HG02759 (cell line): ENCODE measurements at regions not wholly inside any gene's neighbourhood (a gene's known extent, or its start where the extent isn't known, plus 50 kb on each side); places are given as distances from the start of the nearest gene placed in this dataset.

Source experiments
- ATAC-seq: cut with Tn5 transposase; IDR thresholded peaks from one replicate; pipeline ENCODE4 v1.9.1; 2021; ENCODE audit warnings: mild to moderate bottlenecking, moderate library complexity; ENCODE audit not compliant: unreplicated experiment

DNA sequence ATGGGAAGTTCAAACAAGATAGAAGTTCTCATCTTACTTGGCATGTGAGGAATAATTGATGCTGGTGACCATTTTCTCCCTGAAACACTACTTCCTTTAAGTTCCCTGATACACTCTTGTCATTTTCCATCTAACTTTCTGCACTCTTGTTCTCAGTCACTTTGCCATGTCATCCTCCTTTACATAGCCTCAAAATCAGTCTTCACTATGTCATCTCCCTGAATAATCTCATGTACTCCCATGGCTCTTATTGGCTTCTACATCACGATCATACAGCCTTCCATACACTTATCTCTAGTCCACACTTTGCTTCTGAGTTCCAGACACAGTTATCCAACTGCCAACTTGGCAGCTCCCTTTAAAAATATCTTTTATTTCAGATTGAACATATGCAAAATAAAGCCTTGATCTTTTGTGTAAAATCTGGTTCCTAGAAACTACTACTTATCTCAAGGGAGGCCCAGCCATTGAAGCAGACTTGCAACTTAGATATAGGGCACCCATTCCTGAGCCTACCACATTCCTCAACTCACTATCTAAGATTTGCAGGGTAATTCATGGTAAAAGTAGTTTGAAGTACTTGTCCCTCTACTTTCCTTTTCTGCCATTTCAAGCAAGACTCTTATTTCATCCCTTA is 1070.2 kb upstream of the NXPH2 start:
- no peak for ATAC-seq

DNA sequence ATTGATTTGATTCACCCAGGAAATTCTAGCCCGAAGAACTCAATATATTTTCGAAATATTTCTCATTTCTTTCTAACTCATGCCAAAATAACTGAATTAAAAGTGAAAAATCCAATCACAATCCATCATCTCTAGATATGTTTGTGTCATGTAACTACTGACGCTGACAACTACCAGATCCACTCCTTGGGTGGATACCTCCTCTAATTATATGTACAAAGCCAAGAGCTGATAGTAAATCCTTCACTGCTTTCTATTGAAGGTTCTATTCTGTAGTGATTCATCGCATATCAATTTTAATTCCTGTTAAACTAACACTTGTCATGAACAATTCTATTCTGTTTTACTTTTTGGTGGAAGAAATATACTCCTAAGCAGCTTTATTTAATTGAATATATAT is 1056.6 kb upstream of the NXPH2 start:
- no peak for ATAC-seq

DNA sequence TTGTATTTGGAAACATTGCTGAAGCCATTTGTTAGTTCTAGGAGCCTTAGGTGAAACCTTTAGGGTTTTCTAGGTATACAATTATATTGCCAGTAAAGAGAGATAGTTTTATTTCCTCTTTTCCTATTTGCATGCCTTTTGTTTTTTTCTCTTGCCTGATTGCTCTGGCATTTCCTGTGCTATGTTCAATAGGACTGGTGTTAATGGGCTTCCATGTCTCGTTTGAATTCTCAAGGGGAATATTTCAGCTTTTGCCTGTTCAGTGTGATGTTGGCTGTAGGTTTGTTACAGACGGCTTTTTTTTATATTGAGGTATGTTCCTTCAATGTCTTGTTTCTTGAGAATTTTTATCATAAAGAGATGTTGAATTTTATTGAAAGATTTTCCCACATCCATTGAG is 1054.9 kb upstream of the NXPH2 start:
- no peak for ATAC-seq

DNA sequence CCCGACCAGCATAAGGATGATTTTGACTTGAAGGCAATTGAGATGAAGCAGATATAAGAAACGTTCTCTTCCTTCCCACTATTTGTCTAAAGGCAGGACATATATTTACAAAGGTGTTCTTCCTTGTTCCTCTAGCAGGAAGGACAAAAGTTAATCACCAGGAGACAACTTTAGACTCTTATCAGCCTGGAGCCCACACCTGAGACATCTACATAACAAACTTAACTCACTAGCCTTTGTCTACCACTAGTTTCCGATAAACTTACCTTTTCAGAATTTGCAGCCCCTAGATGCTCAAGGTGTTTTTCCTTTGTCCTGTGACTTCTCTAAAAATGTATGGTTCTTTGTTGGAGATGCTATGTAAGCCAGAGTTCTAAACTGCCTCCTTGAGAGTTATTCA is 1047.8 kb upstream of the NXPH2 start:
- no peak for ATAC-seq

DNA sequence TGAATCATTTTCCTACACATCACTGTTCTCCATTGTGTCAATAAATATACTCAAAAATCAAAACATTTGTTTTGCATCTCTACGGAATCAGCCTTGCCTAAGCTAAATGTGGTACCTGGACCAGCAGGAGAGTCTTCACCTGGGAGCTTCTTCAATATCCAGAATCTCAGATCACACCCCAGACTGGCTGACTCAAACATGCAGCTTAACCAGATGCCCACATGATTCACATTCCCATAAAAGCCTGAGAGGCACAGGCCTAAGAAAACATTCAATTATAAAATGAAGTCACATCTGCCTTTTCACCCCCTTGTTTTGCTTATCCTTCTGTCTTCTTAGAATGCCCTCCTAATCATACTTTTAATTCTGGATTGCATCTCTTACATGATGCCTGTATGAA is 1045.5 kb upstream of the NXPH2 start:
- ATAC-seq = no peak

DNA sequence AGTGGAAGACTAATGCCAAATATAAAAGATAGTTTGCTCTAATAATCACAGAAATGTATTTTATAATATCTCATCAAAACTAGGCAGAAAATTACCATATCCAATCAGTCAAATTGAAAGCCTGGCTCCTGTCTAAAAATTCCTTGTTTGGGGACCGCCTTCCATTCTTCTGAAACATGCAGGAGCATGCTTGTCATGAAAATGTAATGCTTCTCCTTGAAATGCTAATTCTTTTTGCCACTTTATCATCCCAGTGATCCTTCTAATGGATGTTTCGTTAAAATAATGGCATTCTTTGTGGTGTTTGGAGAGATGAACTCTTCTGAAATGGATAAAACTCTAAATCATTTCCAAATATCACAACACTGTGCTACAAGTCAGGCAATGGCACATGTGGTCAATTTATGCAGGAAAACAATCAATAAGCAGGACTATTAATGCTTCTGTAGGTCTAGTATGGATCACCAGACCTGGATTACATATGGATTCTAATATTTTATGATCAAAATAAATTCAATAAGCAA is 1039.1 kb upstream of the NXPH2 start:
- ATAC-seq = no peak

DNA sequence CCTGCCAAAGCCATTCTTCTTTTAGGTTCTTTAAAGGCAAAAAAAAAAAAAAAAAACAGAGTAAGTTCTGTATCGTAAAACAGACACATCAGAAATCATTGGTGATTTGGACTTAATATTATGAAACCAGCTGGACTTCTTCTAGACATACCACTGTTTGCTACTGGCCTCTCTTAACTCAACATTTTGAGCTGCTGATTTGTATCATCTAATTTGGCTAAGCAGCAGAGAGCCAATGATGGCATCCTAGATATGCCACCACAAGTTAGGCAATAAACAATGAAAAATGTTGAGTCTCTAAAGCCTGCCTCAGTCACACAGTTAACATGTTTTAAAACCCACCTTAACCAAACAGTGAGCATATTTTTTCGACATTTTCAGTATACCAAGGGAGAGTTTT is 1034.3 kb upstream of the NXPH2 start:
- no peak for ATAC-seq

DNA sequence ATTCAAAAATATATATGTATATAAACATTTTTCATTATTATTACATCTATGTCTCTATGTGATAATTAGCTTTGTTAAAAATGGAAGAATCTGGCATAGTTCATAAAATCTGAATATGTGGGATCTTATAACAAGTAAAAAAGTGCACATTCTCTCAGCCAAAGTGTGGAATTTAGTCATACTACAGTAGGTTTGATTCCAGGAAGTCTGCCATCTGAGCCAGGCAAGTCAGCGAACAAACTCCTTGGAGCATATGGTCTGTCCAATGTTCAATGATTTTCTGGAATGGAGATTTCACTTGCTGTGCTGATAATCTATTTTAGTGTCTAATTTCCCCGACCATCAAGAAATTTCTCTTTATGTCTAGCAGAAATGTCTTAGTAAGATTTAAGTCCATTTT is 1033.2 kb upstream of the NXPH2 start:
- no peak for ATAC-seq

DNA sequence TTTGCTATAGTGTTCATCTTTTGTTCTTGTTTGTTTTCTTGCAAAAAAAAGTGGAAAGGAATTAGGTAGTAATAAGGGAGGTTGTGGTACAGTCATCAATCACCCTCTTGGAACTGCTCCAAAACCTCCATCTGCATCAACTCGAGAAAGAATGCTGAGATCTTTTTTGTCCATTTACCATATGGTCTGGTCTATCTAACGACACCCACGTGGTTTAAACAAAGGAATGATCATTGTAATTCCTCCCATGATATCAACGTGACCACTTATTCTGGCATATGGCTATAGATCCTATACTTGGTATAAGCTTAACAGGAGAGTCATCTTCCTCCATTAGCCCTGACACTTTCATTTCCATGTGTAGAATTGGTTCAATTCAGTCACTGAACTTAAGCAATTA is 1025.3 kb upstream of the NXPH2 start:
- ATAC-seq = no peak

DNA sequence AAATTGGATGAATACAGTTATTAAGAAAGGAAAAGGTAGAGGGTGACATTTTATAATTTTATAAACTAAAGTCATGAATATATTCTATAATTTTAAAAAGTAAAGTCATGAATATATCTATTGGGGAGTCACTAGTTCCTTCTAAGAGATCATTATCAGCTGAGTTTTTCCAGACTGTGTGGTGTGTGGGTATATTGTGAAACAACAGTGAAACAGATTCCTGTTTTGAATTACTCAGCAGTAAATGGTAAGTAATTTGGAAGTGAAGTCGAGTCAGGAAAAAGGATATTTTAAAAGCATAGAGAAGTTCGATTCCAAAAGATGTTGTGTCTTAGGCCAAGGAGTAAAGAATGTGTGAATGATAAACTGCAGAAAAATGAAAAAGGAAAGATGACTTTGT is 1018.2 kb upstream of the NXPH2 start:
- no peak for ATAC-seq

DNA sequence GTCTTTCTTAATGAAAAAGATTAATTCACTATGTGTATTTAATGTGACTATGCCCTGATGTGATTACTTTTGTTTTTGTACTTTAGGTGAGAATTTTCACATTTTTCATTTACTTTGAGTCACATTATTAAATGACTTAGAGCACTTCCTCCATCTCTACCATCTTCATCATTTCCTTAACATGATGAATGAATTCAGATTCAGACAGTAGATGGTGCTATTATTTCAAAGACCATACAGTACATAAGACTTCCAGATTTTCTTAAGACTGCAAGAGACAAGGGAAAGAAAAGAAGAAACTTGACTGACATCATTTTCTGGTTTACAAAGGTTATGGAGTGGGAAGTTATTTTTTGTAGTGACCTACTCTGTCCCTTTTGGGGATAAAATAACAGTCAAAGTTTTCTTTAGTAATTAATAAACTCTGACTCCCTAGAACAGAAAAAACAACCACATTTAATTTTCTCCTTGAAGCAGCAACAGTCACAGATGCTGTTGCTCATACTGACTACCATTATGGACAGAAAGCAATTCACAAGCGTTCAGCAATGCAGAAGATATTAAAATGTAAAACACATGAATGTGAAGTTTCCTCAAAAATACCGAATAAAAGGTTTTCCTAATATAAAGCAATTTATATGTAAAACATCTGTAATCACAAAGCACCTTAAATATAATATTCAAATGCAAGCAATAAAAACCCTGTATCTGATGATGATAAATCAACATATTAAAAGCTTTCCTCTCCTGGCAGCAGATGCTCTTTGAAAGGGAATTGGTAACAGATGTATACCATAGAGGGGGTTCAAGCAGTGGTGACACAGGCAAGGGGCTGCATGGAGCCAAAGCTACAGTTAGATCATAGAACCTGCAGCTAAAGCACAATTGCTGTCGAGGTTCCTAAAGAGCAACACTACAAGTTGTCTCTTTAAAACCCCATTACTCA is 1010.9 kb upstream of the NXPH2 start:
- no peak for ATAC-seq

DNA sequence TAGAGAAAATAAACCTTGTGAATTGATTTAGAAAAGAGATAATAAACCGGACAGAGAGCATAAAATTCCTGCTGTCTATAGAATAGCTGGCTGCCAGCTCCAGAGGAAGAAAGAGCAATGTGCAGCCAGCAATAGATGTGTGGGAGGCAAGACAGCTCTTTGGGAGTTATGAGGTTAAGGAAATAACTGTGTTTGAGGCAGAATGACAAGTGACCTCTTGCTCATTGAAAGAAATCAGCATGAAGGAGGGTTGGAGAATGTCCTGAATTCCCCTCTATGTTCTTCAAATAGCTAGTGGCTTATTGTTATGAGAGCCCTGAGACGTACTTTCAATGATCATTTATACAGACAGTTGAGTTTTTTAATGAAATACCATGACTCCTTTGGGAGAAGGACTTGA is 1009.9 kb upstream of the NXPH2 start:
- no peak for ATAC-seq

DNA sequence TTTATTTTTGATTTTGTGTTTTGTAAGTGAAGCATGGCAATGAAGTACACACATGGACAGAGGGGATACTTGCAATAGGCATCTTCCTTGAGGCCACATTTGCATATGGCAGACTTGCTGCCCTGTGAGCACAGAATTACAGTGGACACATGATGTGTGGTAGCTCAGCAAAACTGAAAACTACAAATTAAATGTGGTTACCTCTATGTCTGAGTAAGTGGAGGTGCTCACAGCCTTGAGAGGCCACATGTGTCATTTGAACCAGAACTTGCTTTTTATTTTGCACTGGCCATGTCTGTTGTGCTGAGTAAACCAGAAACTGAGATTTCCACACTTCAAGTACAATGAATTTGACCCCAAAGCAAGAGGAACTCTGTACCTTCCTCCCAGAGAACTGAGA is 998.5 kb upstream of the NXPH2 start:
- no peak for ATAC-seq

DNA sequence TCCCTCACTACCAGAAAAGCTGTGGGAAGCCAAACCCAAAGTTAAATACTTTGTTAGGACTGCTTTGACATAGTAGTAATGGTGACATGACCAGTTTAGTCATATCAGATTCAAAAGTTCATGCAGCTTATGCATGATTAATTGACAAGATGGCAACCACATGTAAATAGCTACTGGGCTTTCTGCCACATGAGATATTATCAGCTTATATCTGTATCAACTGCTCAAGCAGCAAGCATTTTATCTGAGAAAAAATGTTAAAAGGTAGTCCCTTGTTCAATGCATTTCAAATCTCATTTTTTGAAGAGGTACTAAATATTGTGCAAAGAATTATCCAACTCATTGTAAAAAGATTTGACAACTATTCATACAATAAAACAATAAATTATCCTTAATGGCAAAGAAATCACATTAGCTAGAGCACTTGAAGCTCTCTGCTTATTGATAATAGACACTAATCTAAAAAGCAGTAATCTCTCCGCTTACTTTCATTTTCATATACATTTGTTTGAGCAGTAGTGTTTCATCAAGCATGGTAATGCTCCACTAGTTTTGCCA is 993.6 kb upstream of the NXPH2 start:
- ATAC-seq = no peak

DNA sequence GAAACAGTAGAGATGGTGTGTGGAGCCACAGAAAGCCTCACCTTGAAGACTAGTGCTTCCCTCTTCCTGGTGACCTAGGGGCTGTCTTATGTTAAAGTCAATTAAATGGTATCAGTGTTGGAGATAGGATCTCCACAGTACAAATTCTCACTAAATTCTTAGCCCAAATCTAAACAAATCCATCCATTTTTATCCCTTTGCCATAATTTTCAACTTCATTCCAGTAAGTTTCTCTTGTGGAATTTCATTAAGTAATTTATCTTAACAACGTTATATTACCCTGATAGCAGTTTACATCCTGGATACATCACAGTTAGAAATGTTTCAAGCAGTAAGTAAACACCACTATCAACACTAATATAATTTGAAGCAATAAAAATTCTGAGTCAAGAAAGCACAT is 989.4 kb upstream of the NXPH2 start:
- ATAC-seq = no peak

DNA sequence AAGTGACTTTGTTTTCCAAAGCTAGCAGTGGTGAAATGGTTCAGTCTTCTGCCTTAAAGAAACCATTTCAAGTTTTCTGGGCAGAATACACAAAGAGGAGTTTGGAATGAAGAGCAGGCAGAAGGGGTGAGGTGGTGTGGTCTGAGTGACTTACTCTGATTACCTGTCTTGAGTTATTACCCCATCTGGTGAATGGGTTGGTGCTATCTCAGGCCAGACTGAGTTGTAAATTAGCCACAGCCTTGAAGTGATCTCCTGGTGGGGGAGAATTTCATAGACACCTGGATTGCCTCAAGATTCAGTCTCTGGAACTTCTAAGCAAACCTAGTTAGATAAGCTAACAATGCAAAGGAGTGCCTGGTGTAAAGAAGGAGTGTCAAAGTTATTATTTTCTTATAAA is 983.5 kb upstream of the NXPH2 start:
- ATAC-seq = no peak

DNA sequence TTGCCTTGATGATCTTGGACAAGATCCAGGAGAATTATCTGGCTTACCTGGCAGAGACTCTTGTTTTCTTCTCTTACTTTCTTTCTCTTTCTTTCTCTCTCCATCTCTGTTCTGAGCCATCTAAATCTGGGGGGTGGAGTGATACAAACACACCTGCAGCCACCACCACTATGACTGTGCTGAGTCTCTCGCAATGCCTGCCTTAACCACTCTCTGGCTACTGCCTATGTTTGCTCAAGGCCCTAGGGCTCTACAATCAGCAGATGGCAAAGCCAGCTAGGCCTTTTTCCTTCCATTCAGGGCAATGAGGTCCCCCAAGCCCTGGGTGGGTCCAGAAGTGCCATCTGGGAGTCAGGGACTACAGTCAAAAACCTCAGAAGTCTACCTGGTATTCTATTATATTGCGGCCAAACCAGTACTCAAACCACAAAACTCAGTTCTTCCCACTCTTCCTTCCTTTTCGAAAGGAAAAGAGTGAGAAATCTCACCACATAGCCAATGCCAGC is 978.9 kb upstream of the NXPH2 start:
- no peak for ATAC-seq

DNA sequence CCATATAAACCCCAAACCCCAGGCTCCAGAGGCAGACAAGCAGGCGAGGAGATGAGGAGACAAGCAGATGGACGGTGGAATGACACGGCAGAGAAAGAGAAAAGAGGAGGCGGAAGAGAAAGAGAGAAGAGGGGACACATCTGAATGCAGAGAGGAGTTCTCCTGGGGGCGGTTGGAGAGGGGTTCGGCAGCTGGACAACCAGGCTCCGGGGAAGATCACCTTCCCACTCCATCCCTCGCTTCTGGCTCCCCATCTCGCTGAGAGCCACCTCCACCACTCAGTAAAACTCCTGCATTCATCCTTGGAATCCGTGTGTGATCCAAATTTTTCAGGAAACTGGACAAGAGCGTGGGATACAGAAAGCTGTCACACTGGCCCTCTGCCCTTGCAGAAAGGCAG is 966.7 kb upstream of the NXPH2 start:
- ATAC-seq = no peak

DNA sequence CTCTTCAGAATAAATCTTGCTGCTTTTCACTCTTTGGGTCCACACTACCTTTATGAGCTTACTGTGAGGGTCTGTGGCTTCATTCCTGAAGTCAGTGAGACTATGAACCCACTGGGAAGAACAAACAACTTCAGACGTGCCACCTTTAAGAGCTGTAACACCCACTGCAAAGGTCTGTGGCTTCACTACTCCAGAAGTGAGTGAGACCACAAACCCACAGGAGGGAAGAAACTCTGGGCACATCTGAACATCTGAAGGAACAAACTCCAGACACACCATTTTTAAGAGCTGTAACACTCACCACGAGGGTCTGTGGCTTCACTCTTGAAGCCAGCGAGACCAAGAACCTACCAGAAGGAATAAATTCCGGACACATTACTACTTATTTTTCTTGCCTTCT is 964.1 kb upstream of the NXPH2 start:
- no peak for ATAC-seq

DNA sequence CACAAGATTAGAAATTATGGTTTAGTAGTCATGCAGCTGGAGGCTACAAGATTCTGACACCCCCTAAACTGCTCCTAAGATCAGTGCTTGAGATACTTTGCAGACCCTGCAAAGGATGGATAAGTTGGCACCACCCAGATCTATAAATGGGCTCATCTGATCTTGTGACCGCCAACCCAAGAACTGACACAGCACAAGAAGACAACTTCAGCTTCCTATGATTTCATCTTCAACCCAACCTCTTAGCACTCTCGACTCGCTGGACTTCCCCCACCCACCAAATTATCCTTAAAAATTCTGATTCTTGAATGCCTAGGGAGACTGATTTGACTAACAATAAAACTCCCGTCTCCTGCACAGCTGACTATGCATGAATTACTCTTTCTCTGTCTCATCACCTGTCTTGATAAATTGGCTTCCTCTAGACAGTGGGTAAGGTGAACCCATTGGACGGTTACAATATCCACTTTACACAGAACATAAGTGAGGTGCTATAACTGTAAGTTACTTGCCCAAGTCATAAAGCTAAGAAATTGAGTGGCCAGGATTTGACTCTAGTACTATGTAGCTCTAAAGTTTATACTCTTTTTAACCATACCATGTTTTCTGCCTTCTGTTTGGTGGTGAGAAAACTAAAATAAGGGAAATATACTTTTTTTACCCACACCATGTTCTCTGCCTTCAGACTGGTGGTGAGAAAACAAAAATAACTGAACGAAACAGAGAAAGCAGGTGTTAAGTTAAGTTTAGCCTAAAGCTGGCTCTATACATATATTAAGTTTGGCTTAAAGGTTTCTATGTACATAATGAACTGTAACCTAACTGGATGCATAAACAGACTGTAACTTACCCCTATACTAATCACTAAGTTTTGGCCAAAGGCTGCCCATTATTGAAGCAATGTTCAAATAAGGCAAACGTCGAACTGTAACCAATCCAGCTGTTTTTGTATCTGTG is 962.3 kb upstream of the NXPH2 start:
- ATAC-seq = no peak

DNA sequence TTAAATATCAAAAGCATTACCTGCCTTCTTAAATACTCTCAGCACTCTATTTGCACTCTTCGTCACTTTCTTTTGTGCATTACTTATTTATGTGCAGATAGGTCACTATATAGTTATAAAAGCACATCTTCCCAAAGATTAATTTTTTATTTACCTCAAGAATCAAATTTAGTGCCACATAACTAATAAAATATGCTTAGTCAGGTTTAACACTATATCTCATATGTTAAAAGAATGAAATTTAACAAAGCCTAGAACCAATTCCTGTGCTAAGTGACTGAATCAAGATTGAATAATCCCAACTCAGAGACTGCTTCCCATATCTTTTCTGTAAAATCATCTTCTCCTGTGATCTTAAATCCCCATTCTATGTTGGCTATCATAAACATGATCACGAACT is 957.5 kb upstream of the NXPH2 start:
- no peak for ATAC-seq
